Non-pigmented ciliary epithelial cell (primary cell): ENCODE measurements at regions not wholly inside any gene's neighbourhood (a gene's known extent, or its start where the extent isn't known, plus 50 kb on each side); places are given as distances from the start of the nearest gene placed in this dataset.
"Not testable (repeated sequence)": the region's sequence is repeated elsewhere in the genome, so short reads cannot be mapped to it uniquely, and the experiment has no call there.

Experiments used
- DNase-seq: peaks from one replicate; pipeline ENCODE4 v3.0.0-alpha.2; 2010; ENCODE audit warnings: low read depth

DNA sequence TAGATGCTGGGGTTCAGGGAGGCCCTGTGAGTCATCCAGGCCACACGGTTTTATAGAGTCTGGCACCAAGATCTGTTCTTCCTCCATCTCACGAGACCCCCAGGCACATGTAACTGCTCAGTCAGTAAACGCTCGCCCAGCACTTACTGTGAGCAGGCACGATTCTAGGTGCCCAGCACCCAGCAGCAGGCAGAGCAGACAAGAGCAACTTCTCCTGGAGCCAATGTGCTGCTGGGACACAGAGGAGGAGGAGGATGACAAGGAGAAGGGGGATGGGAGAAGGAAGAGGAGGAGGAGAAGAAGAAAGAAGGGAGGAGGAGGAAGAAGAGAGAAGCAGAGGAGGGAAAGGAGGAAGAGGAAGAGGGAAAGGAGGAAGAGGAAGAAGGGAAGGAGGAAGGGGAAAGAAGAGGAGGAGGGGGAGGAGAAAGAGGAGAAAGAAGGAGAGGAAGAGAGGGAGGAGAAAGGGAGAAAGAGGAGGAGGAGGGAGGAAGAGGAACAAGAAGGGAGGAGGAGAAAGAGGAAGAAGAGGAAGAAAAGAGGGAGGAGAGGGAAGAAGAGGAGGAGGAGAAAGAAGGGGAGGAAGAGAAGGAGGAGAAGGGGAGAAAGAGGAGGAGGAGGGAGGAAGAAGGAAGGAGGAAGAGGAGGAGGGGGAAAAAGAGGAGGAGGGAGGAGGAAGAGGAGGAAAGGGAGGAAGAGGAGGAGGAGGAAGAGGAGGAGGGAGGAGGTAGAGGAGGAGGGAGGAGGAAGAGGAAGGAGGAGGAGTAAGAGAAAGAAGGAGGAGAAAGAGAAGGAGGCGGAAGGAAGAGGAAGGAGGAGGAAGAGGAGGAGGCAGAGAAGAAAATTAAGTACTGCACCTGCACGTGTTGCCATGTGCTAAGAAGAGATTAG lies 77.6 kb upstream of the RTL6 start:
- no peak for DNase-seq

DNA sequence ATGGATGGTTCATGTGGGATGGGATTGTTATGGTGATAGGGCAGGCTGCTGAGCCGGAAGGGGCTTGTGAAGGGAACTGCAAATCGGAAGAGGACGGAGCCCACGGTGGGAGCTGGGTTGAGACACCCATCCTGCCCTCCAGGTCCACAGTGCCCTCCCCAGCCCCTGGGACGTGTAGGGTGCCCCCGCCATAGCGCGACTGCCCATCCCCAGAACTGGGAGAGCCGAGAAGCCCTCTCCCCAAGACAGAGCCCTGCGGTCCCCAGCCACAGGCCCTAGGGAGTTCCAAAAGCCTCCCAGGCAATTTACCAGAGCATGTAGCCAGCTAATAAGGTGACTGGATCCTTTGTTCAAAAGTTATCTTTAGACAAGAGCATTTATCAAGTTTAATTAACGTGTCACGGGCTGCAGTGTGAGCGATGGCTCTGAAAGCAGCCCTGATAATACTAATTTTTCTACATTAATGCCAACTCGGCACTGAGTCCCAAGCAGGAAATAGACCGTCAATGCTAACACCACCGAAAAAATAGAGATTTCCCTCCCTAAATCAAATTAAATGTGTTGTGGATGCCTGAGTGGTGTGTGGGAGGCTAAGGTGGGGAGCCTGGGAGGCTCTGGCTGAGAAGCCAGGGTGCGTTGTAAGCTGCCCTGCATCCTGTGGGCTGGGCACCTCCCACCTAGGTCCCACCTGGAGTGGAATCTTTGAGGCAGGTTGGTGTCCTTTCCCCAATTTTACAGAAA lies 76.8 kb upstream of the RTL6 start:
- DNase-seq = no peak

- no peak for DNase-seq
These were observed 76.1 kb upstream of the RTL6 start for GRCh38 chr22:44574057-44574639.

DNA sequence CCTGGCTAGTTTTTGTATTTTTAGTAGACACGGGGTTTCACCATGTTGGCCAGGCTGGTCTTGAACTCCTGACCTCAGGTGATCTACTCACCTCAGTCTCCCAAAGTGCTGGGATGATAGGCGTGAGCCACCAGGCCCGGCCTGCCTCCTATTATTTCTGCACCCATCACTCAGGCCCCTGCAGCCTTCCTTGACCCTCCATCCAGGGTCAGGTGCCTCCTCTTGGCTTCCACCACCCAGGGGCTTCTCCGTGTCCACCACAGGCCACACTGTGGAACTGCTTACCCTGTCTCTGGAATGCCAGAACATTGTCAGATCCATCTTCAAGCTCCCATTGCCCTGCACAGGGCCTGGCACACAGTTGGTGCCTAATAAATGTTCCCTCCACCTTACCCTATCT lies 75.4 kb upstream of the RTL6 start:
- no peak for DNase-seq

DNA sequence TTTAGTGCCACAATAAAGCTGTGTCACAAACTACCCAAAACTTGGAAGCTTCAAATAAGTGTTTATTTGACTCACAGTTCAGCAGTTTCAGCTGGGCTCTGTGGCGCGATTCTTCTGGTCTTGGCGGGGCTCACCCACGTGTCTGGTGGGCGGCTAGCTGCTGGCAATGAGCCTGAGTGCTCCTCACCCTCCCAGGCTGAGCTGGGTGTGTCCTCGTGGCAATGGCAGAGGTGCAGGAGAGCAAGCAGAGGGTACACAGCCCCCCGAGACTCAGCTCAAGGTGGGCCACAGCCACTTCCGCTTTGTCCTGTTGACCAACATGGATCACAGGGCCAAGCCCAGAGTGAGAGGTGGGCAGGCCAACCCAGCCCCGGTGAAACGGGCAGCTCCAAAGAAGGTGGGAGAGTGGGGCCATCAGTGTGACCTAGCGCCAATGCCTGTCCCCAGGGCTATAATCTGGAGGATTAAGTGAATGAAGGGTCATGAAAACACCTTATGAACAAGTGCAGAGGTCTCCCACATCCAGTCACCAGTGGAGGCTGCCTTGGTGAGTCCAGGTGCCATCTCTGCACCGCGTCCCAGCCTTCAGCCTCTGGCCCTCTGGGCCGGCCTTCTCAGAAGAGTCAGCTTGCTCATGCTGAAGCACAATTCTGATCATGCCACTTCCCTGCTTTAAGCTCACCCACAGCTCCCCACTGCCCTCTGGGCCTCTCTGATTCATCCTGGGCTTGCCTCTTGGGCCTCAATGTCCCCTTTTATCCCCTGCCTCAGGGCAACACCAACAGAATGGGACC lies 74.6 kb upstream of the RTL6 start:
- DNase-seq = no peak

GRCh38 chr22:44571566-44572413 lies 73.8 kb upstream of the RTL6 start:
- DNase-seq = no peak

GRCh38 chr22:44570476-44571445 lies 72.7 kb upstream of the RTL6 start:
- no peak for DNase-seq

GRCh38 chr22:44569561-44569991 lies 71.5 kb upstream of the RTL6 start:
- DNase-seq = no peak

DNA sequence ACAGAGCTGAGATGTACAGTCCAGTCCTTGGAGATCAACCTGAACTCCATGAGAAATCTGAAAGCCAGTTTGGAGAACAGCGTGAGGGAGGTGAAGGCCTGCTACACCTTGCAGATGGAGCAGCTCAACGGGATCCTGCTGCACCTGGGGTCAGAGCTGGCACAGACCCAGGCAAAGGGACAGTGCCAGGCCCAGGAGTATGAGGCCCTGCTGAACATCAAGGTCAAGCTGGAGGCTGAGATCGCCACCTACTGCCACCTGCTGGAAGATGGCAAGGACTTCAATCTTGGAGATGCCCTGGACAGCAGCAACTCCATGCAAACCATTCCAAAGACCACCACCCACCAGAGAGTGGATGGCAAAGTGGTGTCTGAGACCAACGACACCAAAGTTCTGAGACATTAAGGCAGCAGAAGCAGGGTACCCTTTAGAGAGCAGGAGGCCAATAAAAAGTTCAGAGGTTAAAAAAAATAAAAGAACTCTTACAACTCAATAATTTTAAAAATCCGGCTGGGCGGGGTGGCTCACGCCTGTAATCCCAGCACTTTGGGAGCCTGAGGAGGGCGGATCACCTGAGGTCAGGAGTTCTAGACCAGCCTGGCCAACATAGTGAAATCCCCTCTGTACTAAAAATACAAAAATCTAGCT lies 69.9 kb upstream of the RTL6 start:
- peak; percentile 2 for DNase-seq

DNA sequence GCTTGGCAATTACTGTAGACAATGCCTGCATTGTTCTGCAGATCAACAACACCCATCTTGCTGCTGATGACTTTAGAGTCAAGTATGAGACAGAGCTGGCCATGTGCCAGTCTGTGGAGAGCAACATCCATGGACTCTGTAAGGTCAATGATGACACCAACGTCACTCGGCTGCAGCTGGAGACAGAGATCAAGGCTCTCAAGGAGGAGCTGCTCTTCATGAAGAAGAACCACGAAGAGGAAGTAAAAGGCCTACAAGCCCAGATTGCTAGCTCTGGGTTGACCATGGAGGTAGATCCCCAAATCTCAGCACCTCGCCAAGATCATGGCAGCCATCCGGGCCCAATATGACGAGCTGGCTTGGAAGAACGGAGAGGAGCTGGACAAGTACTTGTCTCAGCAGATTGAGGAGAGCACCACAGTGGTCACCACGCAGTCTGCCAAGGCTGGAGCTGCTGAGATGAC lies 69.4 kb upstream of the RTL6 start:
- not testable (repeated sequence) for DNase-seq

DNA sequence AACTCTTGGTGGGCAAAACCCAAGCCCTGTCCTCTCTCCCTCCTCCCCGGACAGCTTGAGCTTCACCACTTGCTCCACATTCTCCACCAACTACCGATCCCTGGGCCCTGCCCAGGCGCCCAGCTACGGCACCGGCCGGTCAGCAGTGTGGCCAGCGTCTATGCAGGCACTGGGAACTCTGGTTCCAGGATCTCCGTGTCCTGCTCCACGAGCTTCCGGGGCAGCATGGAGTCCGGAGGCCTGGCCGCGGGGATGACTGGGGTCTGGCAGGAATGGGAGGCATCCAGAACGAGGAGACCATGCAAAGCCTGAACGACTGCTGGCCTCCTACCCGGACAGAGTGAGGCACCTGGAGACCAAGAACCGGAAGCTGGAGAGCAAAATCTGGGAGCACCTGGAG lies 68.9 kb upstream of the RTL6 start:
- no peak for DNase-seq

DNA sequence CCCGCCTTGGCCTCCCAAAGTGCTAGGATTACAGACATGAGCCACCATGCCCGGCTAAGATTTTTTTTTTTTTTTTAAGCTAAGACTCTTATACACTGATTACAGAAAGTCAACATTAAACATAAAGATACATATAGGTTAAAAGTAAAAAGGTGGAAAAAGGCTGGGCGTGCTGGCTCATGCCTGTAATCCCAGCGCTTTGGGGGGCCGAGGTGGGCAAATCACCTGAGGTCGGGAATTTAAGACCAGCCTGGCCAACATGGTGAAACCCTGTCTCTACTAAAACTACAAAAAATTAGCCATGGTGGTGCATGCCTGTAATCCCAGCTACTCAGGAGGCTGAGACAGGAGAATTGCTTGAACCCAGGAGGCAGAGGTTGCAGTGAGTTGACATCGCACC lies 64.6 kb upstream of the RTL6 start:
- DNase-seq = not testable (repeated sequence)

DNA sequence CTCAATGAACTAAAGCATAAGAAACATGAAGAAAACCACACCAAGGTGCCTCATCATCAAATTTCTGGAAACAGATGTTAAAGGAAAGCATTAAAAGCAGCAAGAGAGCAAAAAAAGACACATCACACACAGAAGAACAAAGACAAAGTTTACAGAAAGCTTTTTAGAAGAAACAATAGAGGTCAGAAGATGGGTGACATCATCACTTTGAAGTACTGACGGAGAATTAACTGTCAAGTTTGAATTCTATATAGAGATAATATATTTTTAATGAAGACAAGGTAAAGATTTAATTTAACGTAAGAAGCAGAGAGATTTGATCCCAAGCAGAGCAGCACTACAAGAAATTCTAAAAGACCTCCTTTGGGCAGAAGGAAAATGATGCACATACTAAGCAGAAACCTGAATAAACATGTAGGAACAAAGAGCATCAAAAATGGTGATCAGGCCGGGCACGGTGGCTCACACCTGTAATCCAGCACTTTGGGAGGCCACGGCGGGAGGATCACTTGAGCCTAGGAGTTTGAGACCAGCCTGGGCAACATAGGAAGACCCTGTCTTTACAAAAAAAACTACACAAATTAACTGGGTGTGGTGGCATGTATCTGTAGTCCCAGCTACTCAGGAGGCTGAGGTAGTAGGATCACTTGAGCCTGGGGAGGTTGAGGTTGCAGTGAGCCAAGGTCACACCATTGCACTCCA lies 63.3 kb upstream of the RTL6 start:
- DNase-seq = no peak

- DNase-seq = not testable (repeated sequence)
These were observed 60.6 kb upstream of the RTL6 start for GRCh38 chr22:44558671-44559070.

DNA sequence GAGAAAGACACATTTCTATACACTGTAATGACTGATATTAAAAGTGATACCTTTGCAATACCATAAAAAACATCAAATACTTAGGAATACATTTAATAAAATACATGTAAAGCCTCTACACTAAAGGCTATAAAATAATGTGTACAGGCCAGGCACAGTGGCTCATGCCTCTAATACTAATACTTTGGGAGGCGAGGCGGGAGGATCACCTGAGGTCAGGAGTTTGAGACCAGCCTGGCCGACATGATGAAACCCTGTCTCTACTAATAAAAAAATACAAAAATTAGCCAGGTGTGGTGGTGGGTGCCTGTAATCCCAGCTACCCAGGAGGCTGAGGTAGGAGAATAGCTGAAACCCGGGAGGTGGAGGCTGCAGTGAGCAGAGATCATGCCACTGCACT lies 59.8 kb upstream of the RTL6 start:
- not testable (repeated sequence) for DNase-seq

GRCh38 chr22:44557064-44557748 lies 59.2 kb upstream of the RTL6 start:
- no peak for DNase-seq

GRCh38 chr22:44555597-44555996 lies 57.6 kb upstream of the RTL6 start:
- no peak for DNase-seq

DNA sequence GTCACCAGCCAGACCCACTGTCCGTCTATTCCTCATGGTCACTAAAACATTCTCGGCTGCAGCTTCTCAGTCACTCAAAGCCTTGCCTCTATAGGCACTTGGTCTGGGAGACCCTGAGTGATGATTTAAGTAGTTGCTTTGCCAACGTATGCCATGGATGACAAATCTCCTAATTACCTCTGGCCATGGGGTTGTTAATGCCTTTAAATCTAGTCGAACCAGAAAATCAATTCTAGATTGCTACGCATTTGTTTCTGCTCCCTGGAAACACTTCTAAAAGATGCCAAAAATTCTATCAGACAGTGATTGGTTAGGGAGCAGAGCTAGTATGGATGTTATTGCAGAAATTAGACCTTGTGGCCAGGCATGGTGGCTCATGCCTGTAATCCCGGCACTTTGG lies 57.0 kb upstream of the RTL6 start:
- DNase-seq = no peak
